ENCODE measurements at regions not wholly inside any gene's neighbourhood (a gene's known extent, or its start where the extent isn't known, plus 50 kb on each side); places are given as distances from the start of the nearest gene placed in this dataset.

DNA sequence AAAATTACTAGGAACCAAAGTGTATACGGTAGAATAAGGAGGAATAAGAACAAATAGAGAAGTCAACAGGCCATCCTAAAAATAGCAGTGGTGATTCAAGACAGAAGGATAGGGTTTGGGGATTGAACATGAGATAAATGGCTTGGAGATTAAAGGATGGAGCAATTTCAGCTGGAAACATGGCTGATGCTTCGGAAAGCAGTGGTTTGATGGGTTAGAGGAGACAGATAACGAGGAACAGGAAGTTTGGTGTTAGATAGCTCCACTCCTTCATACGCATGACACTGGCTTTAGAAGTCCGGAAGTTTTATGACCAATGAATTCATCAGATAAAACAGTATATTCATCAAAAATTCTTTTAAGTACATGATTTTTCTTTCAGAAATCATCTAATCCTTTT, 70.8 kb upstream of the GALNTL6 start:
- Histone ChIP-seq H3K4me1 (ENCODE audit: low read length) (no peaks in the 10 kb centered on the region), H2AFZ (ENCODE audit: low read length) (no peak overlapping the region), H3K9ac (ENCODE audit: low read length) (no peak overlapping the region), H3K4me2 (ENCODE audit: low read depth, low read length) (no peak overlapping the region), H3K9me2 (replicated peaks; ENCODE audit: insufficient read depth, low read length) (no peaks in the 10 kb centered on the region), H3K27me3 (replicated peaks; ENCODE audit: insufficient read depth, low read length) (no peaks in the 10 kb centered on the region), H3F3A (ENCODE audit: insufficient read depth, low read length) (no peaks in the 10 kb centered on the region), H3K9me3 (replicated peaks; ENCODE audit: insufficient read depth, low read length) (no peaks in the 10 kb centered on the region), H3K27ac (ENCODE audit: low read length) (no peak overlapping the region), H3K79me2 (ENCODE audit: low read length) (no peaks in the 10 kb centered on the region), H3K36me3 (replicated peaks; ENCODE audit: insufficient read depth, low read length) (no peaks in the 10 kb centered on the region), H4K20me1 (ENCODE audit: insufficient read depth, low read length) (no peaks in the 10 kb centered on the region), H3K4me3 (ENCODE audit: low read length) (no peak overlapping the region)
- no peak for DNase-seq
- TF ChIP-seq EZH2phosphoT487 (IDR thresholded peaks at IDR 0.05; ENCODE audit: low read length), result no peak
- TF ChIP-seq, protein P1, sequence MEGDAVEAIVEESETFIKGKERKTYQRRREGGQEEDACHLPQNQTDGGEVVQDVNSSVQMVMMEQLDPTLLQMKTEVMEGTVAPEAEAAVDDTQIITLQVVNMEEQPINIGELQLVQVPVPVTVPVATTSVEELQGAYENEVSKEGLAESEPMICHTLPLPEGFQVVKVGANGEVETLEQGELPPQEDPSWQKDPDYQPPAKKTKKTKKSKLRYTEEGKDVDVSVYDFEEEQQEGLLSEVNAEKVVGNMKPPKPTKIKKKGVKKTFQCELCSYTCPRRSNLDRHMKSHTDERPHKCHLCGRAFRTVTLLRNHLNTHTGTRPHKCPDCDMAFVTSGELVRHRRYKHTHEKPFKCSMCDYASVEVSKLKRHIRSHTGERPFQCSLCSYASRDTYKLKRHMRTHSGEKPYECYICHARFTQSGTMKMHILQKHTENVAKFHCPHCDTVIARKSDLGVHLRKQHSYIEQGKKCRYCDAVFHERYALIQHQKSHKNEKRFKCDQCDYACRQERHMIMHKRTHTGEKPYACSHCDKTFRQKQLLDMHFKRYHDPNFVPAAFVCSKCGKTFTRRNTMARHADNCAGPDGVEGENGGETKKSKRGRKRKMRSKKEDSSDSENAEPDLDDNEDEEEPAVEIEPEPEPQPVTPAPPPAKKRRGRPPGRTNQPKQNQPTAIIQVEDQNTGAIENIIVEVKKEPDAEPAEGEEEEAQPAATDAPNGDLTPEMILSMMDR (IDR thresholded peaks at IDR 0.05; ENCODE audit: low read length), result no peak
- TF ChIP-seq EZH2 (optimal IDR thresholded peaks at IDR 0.05; ENCODE audit: low read depth, low read length), result no peak

DNA sequence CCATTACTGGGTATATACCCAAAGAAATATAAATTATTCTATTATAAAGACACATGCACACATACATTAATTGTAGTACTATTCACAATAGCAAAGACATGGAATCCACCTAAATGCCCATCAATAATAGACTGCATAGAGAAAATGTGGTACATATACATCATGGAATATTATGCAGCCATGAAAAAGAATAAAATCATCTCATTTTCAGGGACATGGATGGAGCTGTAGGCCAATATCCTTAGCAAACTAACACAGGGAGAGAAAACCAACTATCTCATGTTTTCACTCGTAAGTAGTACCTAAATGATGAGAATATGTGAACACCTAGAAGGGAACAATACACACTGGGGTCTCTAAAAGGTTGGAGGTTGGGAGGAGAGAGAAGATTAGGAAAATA, 86.0 kb upstream of the GALNTL6 start:
- H3K4me3 ChIP-seq (ENCODE audit: low read length), result no peak overlapping the region
- H3K9me3 ChIP-seq (replicated peaks; ENCODE audit: insufficient read depth, low read length), result no peaks in the 10 kb centered on the region
- TF ChIP-seq EZH2 (optimal IDR thresholded peaks at IDR 0.05; ENCODE audit: low read depth, low read length) (no peak), EZH2phosphoT487 (IDR thresholded peaks at IDR 0.05; ENCODE audit: low read length) (no peak)
- TF ChIP-seq, protein P1 (IDR thresholded peaks at IDR 0.05; ENCODE audit: low read length), result no peak
- no peaks in the 10 kb centered on the region for H3K27me3 ChIP-seq (replicated peaks; ENCODE audit: insufficient read depth, low read length)
- no peaks in the 10 kb centered on the region for H3K9me2 ChIP-seq (replicated peaks; ENCODE audit: insufficient read depth, low read length)
- no peaks in the 10 kb centered on the region for H3K79me2 ChIP-seq (ENCODE audit: low read length)
- no peak overlapping the region for H3K27ac ChIP-seq (ENCODE audit: low read length)
- no peaks in the 10 kb centered on the region for H4K20me1 ChIP-seq (ENCODE audit: insufficient read depth, low read length)
- no peaks in the 10 kb centered on the region for H3F3A ChIP-seq (ENCODE audit: insufficient read depth, low read length)
- H3K4me2 ChIP-seq (ENCODE audit: low read depth, low read length), result no peak overlapping the region
- no peaks in the 10 kb centered on the region for H3K36me3 ChIP-seq (replicated peaks; ENCODE audit: insufficient read depth, low read length)
- H2AFZ ChIP-seq (ENCODE audit: low read length), result no peak overlapping the region
- no peak overlapping the region for H3K9ac ChIP-seq (ENCODE audit: low read length)
- H3K4me1 ChIP-seq (ENCODE audit: low read length), result no peaks in the 10 kb centered on the region
- DNase-seq, result no peak

DNA sequence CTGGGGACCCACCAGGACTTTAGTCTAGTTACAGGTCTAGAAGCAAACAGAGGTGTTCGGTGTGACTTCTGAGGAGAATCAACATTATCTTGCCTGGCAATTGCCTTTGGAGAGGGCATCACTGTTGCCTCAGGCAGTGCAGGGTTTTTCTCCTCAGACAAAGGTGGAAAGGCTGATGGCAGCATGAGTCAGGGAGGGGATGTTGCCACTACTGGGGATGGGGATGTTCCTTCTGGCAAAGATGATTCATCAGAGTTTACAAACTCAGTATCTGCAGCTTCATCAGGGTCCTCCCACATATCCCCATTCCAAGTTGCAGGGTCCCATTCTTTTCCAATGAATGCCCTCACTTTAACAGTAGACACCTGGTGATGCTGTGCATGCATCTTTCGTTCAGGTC, 91.3 kb upstream of the GALNTL6 start:
- H3K9me2 ChIP-seq (replicated peaks; ENCODE audit: insufficient read depth, low read length), result no peaks in the 10 kb centered on the region
- no peak overlapping the region for H3K9ac ChIP-seq (ENCODE audit: low read length)
- H3K4me3 ChIP-seq (ENCODE audit: low read length), result no peak overlapping the region
- no peak overlapping the region for H3K4me2 ChIP-seq (ENCODE audit: low read depth, low read length)
- no peak overlapping the region for H3K27ac ChIP-seq (ENCODE audit: low read length)
- no peaks in the 10 kb centered on the region for H3K36me3 ChIP-seq (replicated peaks; ENCODE audit: insufficient read depth, low read length)
- H3K4me1 ChIP-seq (ENCODE audit: low read length), result no peaks in the 10 kb centered on the region
- H3F3A ChIP-seq (ENCODE audit: insufficient read depth, low read length), result no peaks in the 10 kb centered on the region
- H2AFZ ChIP-seq (ENCODE audit: low read length), result no peak overlapping the region
- H3K9me3 ChIP-seq (replicated peaks; ENCODE audit: insufficient read depth, low read length), result no peaks in the 10 kb centered on the region
- no peak for DNase-seq
- TF ChIP-seq EZH2phosphoT487 (IDR thresholded peaks at IDR 0.05; ENCODE audit: low read length), result no peak
- TF ChIP-seq EZH2 (optimal IDR thresholded peaks at IDR 0.05; ENCODE audit: low read depth, low read length), result no peak
- TF ChIP-seq, protein P1 (IDR thresholded peaks at IDR 0.05; ENCODE audit: low read length), result no peak
- no peaks in the 10 kb centered on the region for H3K27me3 ChIP-seq (replicated peaks; ENCODE audit: insufficient read depth, low read length)
- no peaks in the 10 kb centered on the region for H4K20me1 ChIP-seq (ENCODE audit: insufficient read depth, low read length)
- H3K79me2 ChIP-seq (ENCODE audit: low read length), result no peaks in the 10 kb centered on the region
